ENCODE measurements at regions not wholly inside any gene's neighbourhood (a gene's known extent, or its start where the extent isn't known, plus 50 kb on each side); places are given as distances from the start of the nearest gene placed in this dataset.
"Not testable (repeated sequence)": the region's sequence is repeated elsewhere in the genome, so short reads cannot be mapped to it uniquely, and the experiment has no call there.

DNA sequence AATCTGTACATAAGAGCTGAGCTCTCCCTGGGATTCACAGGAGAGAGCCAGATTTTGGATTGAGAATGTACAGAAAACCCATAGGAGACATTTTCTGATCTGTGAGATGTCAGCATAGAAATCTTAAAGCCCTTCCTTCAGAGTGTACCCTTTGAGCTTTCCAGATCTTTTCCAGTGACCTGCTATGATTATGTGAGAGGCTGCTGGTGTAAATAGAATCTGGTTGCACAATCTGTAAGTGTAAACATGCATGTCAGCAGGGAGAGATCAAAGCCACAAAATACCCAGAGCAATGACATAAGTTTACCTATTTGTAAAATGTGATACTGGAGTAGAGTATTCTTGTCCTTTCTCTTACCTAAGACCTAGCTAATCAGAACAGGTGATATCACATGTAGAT, 471.9 kb downstream of the FOXD4L5 start:
- not testable (repeated sequence) for H3K4me3 ChIP-seq (ENCODE audit: low read depth, low read length); DNase-seq (ENCODE audit: low read depth)

DNA sequence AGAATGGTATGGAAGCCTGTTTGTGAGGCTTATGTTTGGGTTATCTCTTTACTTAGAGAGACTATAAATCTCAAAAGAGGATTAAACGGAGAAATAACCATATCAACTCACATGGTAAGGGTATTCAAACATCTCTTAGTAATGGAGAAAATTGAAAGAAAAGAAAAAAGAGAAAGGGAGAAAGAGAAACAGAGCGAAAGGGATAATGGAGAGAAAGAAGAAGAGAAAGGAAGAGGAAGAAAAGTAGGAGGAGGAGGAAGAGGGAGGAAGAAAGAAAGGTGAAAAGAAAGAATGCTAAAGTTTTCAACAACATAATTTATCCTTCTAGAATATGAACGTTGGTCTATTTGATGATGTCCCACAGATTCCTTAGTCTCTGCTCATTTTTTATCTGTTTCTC, 506.3 kb downstream of the FOXD4L5 start:
- not testable (repeated sequence) for H3K4me3 ChIP-seq (ENCODE audit: low read depth, low read length)

DNA sequence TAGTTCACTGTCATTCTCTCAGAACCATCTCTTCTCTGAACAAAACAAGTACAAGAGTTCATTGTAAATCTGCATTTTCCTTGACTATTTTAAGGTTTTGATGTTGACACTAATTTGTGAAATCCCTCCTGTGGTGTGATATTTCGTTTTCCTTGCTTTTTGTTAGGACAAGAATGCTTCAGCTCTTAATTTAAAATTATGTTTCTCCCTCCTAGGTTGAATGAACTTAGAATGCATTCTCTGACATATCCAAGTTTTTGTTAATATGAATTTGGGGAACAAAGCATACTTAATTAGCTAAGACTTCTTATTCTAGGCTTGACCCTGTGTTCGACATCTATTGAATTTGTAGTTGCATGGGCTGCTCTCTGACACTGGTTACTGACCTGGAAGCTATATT, 508.7 kb downstream of the FOXD4L5 start:
- H3K4me3 ChIP-seq (ENCODE audit: low read depth, low read length); DNase-seq (ENCODE audit: low read depth): not testable (repeated sequence)

More for the DNA sequence above, 506.3 kb downstream of the FOXD4L5 start:
- DNase-seq (ENCODE audit: low read depth): not testable (repeated sequence)

DNA sequence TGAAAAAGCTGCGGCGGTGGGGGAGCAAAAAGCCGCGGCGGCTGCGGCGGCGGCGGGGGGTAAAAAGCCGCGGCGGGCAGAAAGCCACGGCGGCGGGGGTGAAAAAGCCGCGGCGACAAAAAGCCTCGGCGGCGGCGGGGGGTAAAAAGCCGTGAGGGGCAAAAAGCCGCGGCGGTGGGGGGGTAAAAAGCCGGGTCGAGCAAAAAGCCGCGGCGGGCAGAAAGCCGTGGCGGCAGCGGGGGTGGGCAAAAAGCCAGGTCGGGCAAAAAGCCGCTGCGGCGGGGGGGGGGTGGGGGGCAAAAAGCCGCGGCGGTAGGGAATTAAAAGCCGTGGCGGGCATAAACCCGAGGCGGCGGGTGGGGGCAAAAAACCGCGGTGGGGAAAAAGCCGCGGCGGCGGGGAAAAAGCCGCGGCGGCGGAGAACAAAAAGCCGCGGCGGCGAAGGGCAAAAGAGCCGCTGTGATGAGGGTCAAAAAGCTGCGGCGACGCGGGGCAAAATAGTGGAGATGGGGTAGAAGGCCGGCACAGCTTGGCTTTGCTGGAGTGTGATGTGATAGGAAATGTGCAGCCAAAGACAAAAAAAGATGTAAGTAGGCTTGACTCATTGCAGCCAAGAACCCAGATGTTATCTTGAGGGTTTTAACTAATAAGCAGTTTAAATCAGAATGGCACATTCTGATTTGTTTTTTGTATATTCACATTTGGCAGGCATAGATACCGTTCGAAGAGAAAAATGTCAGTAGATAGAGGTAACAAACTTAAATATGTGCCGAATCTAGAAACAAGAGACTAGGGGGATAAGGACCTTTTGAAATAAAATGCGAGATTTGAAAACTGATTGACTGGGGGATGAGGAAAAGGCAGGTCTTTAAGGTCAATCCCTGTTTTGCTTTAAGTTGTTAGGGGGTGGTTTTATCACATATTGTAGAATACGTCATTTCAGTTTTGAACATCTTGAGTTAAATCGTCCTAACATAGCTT, 509.9 kb downstream of the FOXD4L5 start:
- not testable (repeated sequence) for H3K4me3 ChIP-seq (ENCODE audit: low read depth, low read length)
- peak; percentile 7 for DNase-seq (ENCODE audit: low read depth)

DNA sequence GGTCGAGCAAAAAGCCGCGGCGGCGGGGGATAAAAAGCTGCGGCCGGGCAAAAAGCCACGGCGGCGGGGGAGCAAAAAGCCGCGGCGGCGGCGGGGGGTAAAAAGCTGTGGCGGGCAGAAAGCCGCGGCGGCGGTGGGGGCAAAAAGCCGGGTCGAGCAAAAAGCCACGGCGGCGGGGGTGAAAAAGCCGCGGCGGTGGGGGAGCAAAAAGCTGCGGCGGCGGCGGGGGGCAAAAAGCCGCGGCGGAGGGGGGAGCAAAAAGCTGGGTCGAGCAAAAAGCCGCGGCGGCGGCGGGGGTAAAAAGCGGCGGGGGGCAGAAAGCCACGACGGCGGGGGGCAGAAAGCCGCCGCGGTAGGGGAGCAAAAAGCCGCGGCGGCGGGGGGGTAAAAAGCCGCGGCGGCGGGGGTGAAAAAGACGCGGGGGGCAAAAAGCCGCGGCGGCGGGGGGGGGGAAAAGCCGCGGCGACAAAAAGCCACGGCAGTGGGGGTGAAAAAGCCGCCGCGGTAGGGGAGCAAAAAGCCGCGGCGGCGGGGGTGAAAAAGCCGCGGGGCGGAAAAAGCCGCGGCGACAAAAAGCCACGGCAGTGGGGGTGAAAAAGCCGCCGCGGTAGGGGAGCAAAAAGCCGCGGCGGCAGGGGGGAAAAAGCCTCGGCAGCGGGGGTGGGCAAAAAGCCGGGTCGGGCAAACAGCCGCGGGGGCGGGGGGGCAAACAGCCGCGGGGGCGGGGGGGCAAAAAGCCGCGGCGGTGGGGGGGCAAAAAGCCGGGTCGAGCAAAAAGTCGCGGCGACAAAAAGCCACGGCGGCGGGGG, 510.8 kb downstream of the FOXD4L5 start:
- DNase-seq (ENCODE audit: low read depth); H3K4me3 ChIP-seq (ENCODE audit: low read depth, low read length): not testable (repeated sequence)

DNA sequence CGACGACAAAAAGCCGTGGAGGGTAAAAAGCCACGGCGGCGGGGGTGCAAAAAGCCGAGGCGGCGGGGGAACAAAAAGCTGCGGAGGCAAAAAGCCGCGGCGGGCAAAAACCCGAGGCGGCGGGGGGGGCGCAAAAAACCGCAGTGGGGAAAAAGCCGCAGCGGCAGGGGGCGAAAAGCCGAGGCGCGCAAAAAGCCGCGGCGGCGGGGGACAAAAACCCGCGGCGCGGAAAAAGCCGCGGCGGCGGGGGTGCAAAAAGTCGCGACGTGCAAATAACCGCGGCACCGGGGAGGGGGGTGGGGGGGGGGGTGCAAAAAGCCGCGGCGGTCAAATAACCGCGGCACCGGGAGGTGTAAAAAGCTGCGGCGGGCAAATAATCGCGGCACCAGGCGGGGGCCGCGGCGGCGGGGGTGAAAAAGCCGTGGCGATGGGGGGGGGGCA, 511.5 kb downstream of the FOXD4L5 start:
- no peak overlapping the region for H3K4me3 ChIP-seq (ENCODE audit: low read depth, low read length)
- DNase-seq (ENCODE audit: low read depth): peak; percentile 0

DNA sequence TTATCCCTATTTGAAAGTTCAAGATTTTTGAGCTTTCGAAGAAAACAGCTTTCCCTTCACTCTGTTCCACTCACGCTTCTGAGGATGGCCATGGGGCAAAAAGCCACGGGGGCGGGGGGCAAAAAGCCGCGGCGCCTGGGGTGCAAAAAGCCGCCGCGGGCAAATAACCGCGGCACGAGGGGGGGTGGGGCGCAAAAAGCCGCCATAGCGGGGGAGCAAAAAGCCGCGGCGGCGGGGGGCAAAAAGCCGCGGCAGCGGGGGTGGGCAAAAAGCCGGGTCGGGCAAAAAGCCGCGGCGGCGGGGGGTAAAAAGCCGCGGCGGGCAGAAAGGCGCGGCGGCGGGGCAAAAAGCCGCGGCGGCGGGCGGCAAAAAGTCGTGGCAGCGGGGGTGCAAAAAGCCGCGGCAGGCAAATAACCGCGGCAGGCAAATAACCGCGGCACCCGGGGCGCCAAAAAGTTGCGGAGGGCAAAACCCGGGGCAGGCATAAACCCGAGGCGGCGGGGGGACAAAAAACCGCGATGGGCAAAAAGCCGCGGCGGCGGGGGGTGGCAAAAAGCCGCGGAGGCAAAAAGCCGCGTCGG, 512.2 kb downstream of the FOXD4L5 start:
- DNase-seq (ENCODE audit: low read depth): peak; percentile 0
- not testable (repeated sequence) for H3K4me3 ChIP-seq (ENCODE audit: low read depth, low read length)

More for the DNA sequence above, 511.5 kb downstream of the FOXD4L5 start:
- TF ChIP-seq, protein P1, sequence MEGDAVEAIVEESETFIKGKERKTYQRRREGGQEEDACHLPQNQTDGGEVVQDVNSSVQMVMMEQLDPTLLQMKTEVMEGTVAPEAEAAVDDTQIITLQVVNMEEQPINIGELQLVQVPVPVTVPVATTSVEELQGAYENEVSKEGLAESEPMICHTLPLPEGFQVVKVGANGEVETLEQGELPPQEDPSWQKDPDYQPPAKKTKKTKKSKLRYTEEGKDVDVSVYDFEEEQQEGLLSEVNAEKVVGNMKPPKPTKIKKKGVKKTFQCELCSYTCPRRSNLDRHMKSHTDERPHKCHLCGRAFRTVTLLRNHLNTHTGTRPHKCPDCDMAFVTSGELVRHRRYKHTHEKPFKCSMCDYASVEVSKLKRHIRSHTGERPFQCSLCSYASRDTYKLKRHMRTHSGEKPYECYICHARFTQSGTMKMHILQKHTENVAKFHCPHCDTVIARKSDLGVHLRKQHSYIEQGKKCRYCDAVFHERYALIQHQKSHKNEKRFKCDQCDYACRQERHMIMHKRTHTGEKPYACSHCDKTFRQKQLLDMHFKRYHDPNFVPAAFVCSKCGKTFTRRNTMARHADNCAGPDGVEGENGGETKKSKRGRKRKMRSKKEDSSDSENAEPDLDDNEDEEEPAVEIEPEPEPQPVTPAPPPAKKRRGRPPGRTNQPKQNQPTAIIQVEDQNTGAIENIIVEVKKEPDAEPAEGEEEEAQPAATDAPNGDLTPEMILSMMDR (IDR thresholded peaks at IDR 0.05; ENCODE audit: low read depth, low read length): no peak
- TF ChIP-seq POLR2A (IDR thresholded peaks at IDR 0.05; ENCODE audit: extremely low read depth, insufficient read length) (no peak), MYC (IDR thresholded peaks at IDR 0.05; ENCODE audit: low read depth, low read length) (no peak)

DNA sequence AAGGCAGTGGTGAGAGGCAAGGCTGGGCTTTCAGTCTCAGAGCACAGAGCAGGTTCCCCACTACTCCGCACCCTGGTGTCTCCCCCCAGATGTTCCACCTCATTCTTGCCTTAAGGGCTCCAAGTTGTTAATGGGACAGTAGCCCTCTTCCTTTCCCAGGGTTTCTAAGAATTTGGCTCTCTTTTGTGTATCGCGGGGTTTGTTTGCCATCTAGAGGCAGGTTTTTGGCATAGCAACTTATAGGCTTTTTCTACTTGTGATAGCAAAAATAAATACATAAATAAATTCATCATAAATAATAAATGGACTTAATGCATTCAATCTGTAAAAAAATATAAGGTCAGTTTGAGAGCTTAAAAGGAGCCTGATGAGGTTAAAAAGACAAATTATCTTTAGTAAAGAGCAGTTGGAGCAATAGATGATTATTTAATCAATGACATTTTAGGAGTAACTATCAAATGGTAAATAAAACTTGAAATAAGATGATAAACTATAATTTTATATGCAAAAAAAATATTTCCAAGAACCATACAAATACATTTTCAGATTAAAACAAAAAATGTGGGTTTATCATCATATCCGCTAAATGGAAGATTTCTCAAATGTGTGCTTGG, 512.8 kb downstream of the FOXD4L5 start:
- not testable (repeated sequence) for H3K4me3 ChIP-seq (ENCODE audit: low read depth, low read length)

More for the DNA sequence above, 512.8 kb downstream of the FOXD4L5 start:
- not testable (repeated sequence) for DNase-seq (ENCODE audit: low read depth)
